Gastroesophageal sphincter (tissue), 4 donors: ENCODE measurements at regions not wholly inside any gene's neighbourhood (a gene's known extent, or its start where the extent isn't known, plus 50 kb on each side); places are given as distances from the start of the nearest gene placed in this dataset.

Experiments used
- ATAC-seq: fragments of 150-250 bp; one replicate; pipeline ENCODE4 v1.9.1; 2016; ENCODE audit warnings: mild to moderate bottlenecking, moderate library complexity
- H3K27ac ChIP-seq, 4 donors: fragments of 200-600 bp; sonication (generic) in 3 of 4; 1 replicate in 3 of 4; 2 replicates in 1 of 4; pipeline ENCODE4 v1.5.1; 2016 to 2019
- H3K27me3 ChIP-seq: fragments of 200-600 bp; sonication (generic); one replicate; pipeline ENCODE4 v1.5.1; 2019
- H3K36me3 ChIP-seq, 2 donors: fragments of 200-600 bp; sonication (generic); one replicate each; pipeline ENCODE4 v1.5.1; 2019; ENCODE audit warnings: control low read depth in 1 of 2
- H3K4me1 ChIP-seq, 3 donors: fragments of 200-600 bp; sonication (generic); 1 replicate in 2 of 3; 2 replicates in 1 of 3; pipeline ENCODE4 v1.5.1; 2016 to 2019; ENCODE audit warnings: control low read depth in 2 of 3
- H3K4me3 ChIP-seq, 2 donors: fragments of 200-600 bp; sonication (generic); one replicate each; pipeline ENCODE4 v1.5.1; 2019; ENCODE audit warnings: mild to moderate bottlenecking in 1 of 2, moderate library complexity in 1 of 2
- H3K9me3 ChIP-seq, 3 donors: fragments of 200-600 bp; sonication (generic); one replicate each; pipeline ENCODE4 v1.5.1; 2017 to 2019; ENCODE audit warnings: control low read depth in 2 of 3
- CTCF ChIP-seq, 4 experiments: fragments of 200-600 bp in 2 of 4; fragments of 450-650 bp in 2 of 4; sonication (generic) in 1 of 4; IDR thresholded peaks; one replicate each; pipeline ENCODE4 v1.5.1; 2017 to 2019; ENCODE audit warnings: antibody characterized with exemption in 4 of 4, mild to moderate bottlenecking in 2 of 4, moderate library complexity in 2 of 4
- EP300 ChIP-seq: sonication (generic); formaldehyde crosslinking; IDR thresholded peaks from one replicate; pipeline ENCODE4 v1.6.1; 2017; ENCODE audit warnings: antibody characterized with exemption, mild to moderate bottlenecking
- POLR2A ChIP-seq, 2 donors: fragments of 450-650 bp; IDR thresholded peaks; one replicate each; pipeline ENCODE4 v1.6.1; 2017; ENCODE audit warnings: antibody characterized with exemption in 2 of 2, mild to moderate bottlenecking in 2 of 2, moderate library complexity in 1 of 2
- POLR2AphosphoS5 ChIP-seq: sonication (generic); formaldehyde crosslinking; IDR thresholded peaks from one replicate; pipeline ENCODE4 v1.6.1; 2017; ENCODE audit warnings: antibody characterized with exemption
- WGBS, 2 donors: methylation state at CpG; one replicate each; pipeline ENCODE4 v1.1.5; 2018; ENCODE audit warnings: low coverage in 1 of 2; 5-methylcytosine and 5-hydroxymethylcytosine counted together

- TF ChIP-seq EP300 (no peak), POLR2A (IDR thresholded peaks at IDR 0.05) (no peak), POLR2AphosphoS5 (no peak), CTCF (IDR thresholded peaks at IDR 0.05) (no peak)
- 85 to 100% methylated on average over 1 to 2 of the region's 2 CpGs for WGBS, 2 donors
- H3K4me3 ChIP-seq, result no peak overlapping the region
- ATAC-seq, result no peak
- H3K27me3 ChIP-seq, result no peaks in the 10 kb centered on the region
- no peaks in the 10 kb centered on the region for H3K36me3 ChIP-seq
- H3K27ac ChIP-seq, result no peak overlapping the region
- no peaks in the 10 kb centered on the region for H3K4me1 ChIP-seq
- H3K9me3 ChIP-seq, result no peaks in the 10 kb centered on the region
Measured at GRCh38 chr12:63079791-63080502, 71.1 kb downstream of the AVPR1A start.

- Histone ChIP-seq H3K9me3 (no peaks in the 10 kb centered on the region), H3K27me3 (no peaks in the 10 kb centered on the region), H3K4me1 (no peaks in the 10 kb centered on the region), H3K36me3 (no peaks in the 10 kb centered on the region), H3K27ac (no peak overlapping the region), H3K4me3 (no peak overlapping the region)
- TF ChIP-seq POLR2AphosphoS5, result no peak
- no peak for TF ChIP-seq POLR2A (IDR thresholded peaks at IDR 0.05)
- no peak for TF ChIP-seq EP300
- no peak for TF ChIP-seq CTCF (IDR thresholded peaks at IDR 0.05)
- ATAC-seq, result no peak
- WGBS, 2 donors, result 100% methylated on average over 1 of the region's 2 CpGs; no CpG with 5 or more reads in 1 of the 2 donors
Measured at GRCh38 chr12:63078906-63079305, 72.1 kb downstream of the AVPR1A start.

GRCh38 chr12:63075376-63076060 lies 75.5 kb downstream of the AVPR1A start:
- Histone ChIP-seq H3K27ac (no peak overlapping the region), H3K36me3 (no peaks in the 10 kb centered on the region), H3K4me1 (no peaks in the 10 kb centered on the region), H3K27me3 (no peaks in the 10 kb centered on the region), H3K9me3 (no peaks in the 10 kb centered on the region), H3K4me3 (no peak overlapping the region)
- WGBS, 2 donors, result 56 to 63% methylated on average over 3 of the region's 3 CpGs
- no peak for TF ChIP-seq CTCF (IDR thresholded peaks at IDR 0.05)
- no peak for TF ChIP-seq POLR2A (IDR thresholded peaks at IDR 0.05)
- TF ChIP-seq POLR2AphosphoS5, result no peak
- no peak for TF ChIP-seq EP300
- no peak for ATAC-seq

- Histone ChIP-seq H3K27ac (no peak overlapping the region), H3K27me3 (no peaks in the 10 kb centered on the region), H3K36me3 (no peaks in the 10 kb centered on the region), H3K9me3 (no peaks in the 10 kb centered on the region), H3K4me3 (no peak overlapping the region), H3K4me1 (no peaks in the 10 kb centered on the region)
- TF ChIP-seq POLR2AphosphoS5 (no peak), CTCF (IDR thresholded peaks at IDR 0.05) (no peak), POLR2A (IDR thresholded peaks at IDR 0.05) (no peak), EP300 (no peak)
- ATAC-seq, result no peak
- WGBS, 2 donors, result 58 to 94% methylated on average over 2 to 3 of the region's 3 CpGs
Measured at GRCh38 chr12:63070709-63071108, 80.3 kb downstream of the AVPR1A start.
